BJ (cell line): ENCODE measurements at regions not wholly inside any gene's neighbourhood (a gene's known extent, or its start where the extent isn't known, plus 50 kb on each side); places are given as distances from the start of the nearest gene placed in this dataset.

Experiments
- CTCF ChIA-PET: fragments of 350-600 bp; formaldehyde crosslinking; extraction: SDS; loops from one replicate; lab custom pipeline; 2021; ENCODE audit warnings: antibody characterized with exemption, inconsistent platforms; lab: Yijun Ruan, JAX
- POLR2A ChIA-PET: fragments of 300-600 bp; sonication (Branson Sonifier 250); formaldehyde crosslinking; extraction: SDS; loops from one replicate; lab custom pipeline; 2021; ENCODE audit warnings: antibody characterized with exemption; lab: Charles Lee
- DNase-seq: peaks from one replicate; pipeline ENCODE4 v3.0.0-alpha.2; 2011; ENCODE audit warnings: low read depth
- H3K27me3 ChIP-seq: 2 replicates; pipeline ENCODE4 v1.6.0; 2011; ENCODE audit warnings: low read length; ENCODE audit not compliant: control insufficient read depth, insufficient read depth
- H3K36me3 ChIP-seq: 2 replicates; pipeline ENCODE4 v1.5.1; 2011; ENCODE audit warnings: low read length; ENCODE audit not compliant: control insufficient read depth, insufficient read depth
- H3K4me3 ChIP-seq: 2 replicates; pipeline ENCODE4 v1.5.1; 2011; ENCODE audit warnings: low read depth, mild to moderate bottlenecking, control low read depth, low read length
- TF ChIP-seq, protein P1 (sequence below): IDR thresholded peaks from 2 replicates; pipeline ENCODE4 v1.5.1; 2011; ENCODE audit warnings: low read depth, mild to moderate bottlenecking, control low read depth, inconsistent platforms, low read length, moderate library complexity; ENCODE audit not compliant: insufficient read depth

DNA sequence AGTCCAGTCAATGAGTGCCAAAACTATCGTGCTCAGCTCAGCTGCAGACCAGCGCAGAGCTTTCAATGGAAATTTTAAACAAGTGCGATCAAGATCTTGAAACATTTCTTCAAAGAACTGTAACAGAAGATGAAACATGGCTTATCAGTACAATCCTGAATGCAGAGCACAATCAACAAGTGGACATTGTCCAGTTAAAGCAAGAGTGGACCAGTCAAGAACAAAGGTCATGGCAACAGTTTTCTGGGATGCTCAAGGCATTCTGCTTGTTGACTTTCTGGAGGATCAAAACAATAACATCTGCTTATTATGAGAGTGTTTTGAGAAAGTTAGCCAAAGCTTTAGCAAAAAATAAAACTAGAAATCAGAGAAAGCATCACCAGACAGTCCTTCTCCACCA is 374.2 kb downstream of the SETD4 start:
- no peak for DNase-seq
- H3K27me3 ChIP-seq, result no peaks in the 10 kb centered on the region
- H3K4me3 ChIP-seq, result no peak overlapping the region
- TF ChIP-seq, protein P1, sequence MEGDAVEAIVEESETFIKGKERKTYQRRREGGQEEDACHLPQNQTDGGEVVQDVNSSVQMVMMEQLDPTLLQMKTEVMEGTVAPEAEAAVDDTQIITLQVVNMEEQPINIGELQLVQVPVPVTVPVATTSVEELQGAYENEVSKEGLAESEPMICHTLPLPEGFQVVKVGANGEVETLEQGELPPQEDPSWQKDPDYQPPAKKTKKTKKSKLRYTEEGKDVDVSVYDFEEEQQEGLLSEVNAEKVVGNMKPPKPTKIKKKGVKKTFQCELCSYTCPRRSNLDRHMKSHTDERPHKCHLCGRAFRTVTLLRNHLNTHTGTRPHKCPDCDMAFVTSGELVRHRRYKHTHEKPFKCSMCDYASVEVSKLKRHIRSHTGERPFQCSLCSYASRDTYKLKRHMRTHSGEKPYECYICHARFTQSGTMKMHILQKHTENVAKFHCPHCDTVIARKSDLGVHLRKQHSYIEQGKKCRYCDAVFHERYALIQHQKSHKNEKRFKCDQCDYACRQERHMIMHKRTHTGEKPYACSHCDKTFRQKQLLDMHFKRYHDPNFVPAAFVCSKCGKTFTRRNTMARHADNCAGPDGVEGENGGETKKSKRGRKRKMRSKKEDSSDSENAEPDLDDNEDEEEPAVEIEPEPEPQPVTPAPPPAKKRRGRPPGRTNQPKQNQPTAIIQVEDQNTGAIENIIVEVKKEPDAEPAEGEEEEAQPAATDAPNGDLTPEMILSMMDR, result no peak
- H3K36me3 ChIP-seq, result no peaks in the 10 kb centered on the region
- POLR2A ChIA-PET, result no interaction called here
- CTCF ChIA-PET, result interaction anchor here (0.7 kb wide), 1 partner anchor 20 kb away, joined by 3 read pairs; no protein-coding TSS in a partner anchor

DNA sequence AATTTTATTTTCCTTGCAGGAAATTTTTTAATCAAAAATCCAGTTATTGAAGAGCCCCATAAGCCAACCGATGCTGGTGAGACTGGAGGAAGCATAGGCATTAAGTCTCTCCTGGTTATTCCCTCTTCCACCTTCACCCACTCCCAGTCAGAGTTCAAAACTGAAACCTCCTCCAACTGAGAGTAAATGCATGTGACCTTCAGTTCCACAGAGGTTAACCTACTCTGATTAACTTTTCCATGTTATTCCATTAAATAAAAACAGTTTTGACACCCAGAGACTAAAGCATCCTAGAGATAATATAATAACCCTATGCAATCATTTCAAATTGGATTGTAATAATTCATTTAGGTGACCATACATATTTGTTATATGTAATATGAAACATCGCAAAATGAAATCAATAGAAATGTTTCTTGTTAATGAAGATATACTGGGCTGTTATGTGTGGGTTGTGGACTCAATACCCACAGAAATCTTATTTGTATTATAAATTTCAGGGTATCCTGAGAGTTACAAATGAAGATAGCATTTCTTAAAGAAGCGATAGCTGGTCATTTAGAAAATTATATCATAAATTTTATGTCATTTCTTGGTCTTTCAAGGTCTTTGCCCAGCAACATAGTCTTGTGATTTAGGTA is 376.5 kb downstream of the SETD4 start:
- Histone ChIP-seq H3K27me3 (no peaks in the 10 kb centered on the region), H3K36me3 (no peaks in the 10 kb centered on the region), H3K4me3 (no peak overlapping the region)
- TF ChIP-seq, protein P1, result no peak
- DNase-seq, result no peak
- POLR2A ChIA-PET, result no interaction called here
- CTCF ChIA-PET, result no interaction called here

DNA sequence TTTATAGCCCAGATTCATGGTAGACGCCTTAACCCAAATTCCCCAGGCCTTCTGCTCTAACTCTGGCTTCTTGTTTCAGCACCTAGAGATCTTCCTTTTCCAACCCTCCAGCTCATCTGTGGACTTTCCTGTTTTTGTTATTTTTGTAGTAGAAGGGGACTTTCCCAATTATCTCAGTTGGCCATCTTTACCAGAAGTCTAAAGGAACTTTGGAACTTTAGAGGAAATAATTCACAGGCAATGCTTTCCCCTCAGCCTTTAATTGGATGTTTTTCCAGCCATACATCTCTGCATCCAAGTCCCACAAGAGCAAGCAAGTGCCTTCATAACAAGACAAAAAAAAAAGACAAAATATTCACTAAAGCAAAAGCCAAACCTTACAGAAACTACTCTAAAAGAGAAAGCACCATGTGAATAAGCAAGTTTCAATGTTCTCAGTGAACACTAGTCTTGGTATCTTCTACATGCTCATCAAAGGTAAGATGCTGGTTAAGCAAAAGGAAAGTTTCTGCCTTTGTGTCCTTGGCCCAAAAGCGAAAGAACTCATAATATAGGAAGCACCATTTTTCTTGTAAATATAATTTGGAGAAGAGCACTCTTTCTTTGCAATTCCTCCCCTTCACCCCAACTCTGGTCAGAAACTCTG is 377.3 kb downstream of the SETD4 start:
- CTCF ChIA-PET, result interaction anchor here (1.6 to 1.9 kb wide), 2 partner anchors 12 to 20 kb away, joined by 3 to 4 read pairs; no protein-coding TSS in a partner anchor
- TF ChIP-seq, protein P1, result no peak
- H3K4me3 ChIP-seq, result no peak overlapping the region
- no peaks in the 10 kb centered on the region for H3K36me3 ChIP-seq
- H3K27me3 ChIP-seq, result no peaks in the 10 kb centered on the region
- DNase-seq, result no peak
- POLR2A ChIA-PET, result no interaction called here

DNA sequence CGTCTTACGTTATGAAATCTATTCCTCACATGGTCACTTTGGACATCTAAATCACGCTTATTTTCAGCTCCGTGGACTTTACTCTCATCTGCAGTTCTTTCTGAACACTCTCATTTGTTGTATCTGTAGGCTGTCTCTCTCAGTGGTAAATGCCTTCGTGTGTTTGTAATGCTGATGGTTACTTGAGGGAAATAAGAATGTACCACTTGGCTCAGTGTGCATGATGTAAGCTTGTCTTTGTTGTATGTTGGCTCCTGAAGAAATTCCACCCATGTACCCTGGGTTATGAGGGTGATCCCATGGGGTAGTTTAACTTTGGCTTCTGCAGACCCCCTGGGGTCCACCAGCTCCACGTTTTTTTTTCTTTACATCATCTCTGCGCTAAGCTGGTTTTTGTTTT is 378.4 kb downstream of the SETD4 start:
- POLR2A ChIA-PET, result no interaction called here
- Histone ChIP-seq H3K27me3 (no peaks in the 10 kb centered on the region), H3K36me3 (no peaks in the 10 kb centered on the region), H3K4me3 (no peak overlapping the region)
- CTCF ChIA-PET, result interaction anchor here (0.8 to 1.9 kb wide), 3 partner anchors 11 to 19 kb away, joined by 3 to 4 read pairs (median 3); no protein-coding TSS in a partner anchor
- DNase-seq, result no peak
- TF ChIP-seq, protein P1, result no peak

DNA sequence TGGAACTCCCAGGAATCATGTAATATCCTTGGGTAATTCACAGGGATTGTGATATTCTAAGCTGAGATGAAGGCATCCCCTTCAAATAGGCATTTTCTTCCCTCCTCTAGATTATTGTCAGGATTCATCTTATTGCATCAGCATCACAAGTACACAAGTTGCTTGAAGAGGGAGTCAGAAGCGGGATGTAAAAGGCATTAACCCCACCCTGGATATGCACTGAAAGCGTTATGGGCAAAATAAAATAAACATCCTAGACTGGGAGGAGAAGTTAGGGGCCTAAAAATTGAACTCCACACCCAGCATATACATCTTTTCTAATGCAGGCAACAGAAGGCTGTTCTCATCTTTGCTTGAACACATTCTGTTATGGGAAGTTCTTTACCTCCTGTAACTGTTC is 381.2 kb downstream of the SETD4 start:
- Histone ChIP-seq H3K27me3 (no peaks in the 10 kb centered on the region), H3K36me3 (no peaks in the 10 kb centered on the region), H3K4me3 (no peak overlapping the region)
- ChIA-PET POLR2A (interaction anchor here (0.6 kb wide), 1 partner anchor 477 kb away, joined by 3 read pairs; no protein-coding TSS in a partner anchor), CTCF (no interaction called here)
- no peak for DNase-seq
- TF ChIP-seq, protein P1, result no peak
